Keratinocyte (primary cell): ENCODE measurements at regions not wholly inside any gene's neighbourhood (a gene's known extent, or its start where the extent isn't known, plus 50 kb on each side); places are given as distances from the start of the nearest gene placed in this dataset.

Experiments
- DNase-seq: peaks from one replicate; pipeline ENCODE4 v3.0.0-alpha.2; 2011; ENCODE audit warnings: low read depth, missing footprints, low spot score
- FAIRE-seq: peaks from 2 replicates; lab custom pipeline; 2011; peaks lifted over from hg19 to GRCh38; lab: Jason Lieb, UNC
- H2AFZ ChIP-seq: 2 replicates; pipeline ENCODE4 v1.6.0; 2012; ENCODE audit warnings: low read length, control low read depth, inconsistent platforms; ENCODE audit not compliant: control insufficient read depth
- H3K27ac ChIP-seq: 2 replicates; pipeline ENCODE4 v1.5.1; 2011; ENCODE audit warnings: low read length; ENCODE audit not compliant: control insufficient read depth, insufficient read depth
- H3K27me3 ChIP-seq: 3 replicates; pipeline ENCODE4 v1.6.0; 2011; ENCODE audit warnings: low read length; ENCODE audit not compliant: control insufficient read depth, insufficient read depth; ENCODE audit errors: extremely low read depth
- H3K36me3 ChIP-seq, 2 experiments: 2 replicates in 1 of 2; 3 replicates in 1 of 2; pipeline ENCODE4 v1.5.1; 2011; ENCODE audit warnings: low read length in 2 of 2, mild to moderate bottlenecking in 1 of 2; ENCODE audit not compliant: control insufficient read depth in 2 of 2, insufficient read depth in 2 of 2; ENCODE audit errors: extremely low read depth in 1 of 2
- H3K4me1 ChIP-seq: 3 replicates; pipeline ENCODE4 v1.5.1; 2011; ENCODE audit warnings: low read length; ENCODE audit not compliant: control insufficient read depth, insufficient read depth; ENCODE audit errors: extremely low read depth
- H3K4me2 ChIP-seq: 3 replicates; pipeline ENCODE4 v1.6.0; 2011; ENCODE audit warnings: low read depth, low read length; ENCODE audit not compliant: control insufficient read depth, insufficient read depth; ENCODE audit errors: extremely low read depth
- H3K4me3 ChIP-seq, 3 experiments: fragments of 200-600 bp in 1 of 3; sonication (generic) in 1 of 3; 2 replicates in 2 of 3; 3 replicates in 1 of 3; pipeline ENCODE4 v1.5.1; 2011 to 2016; ENCODE audit warnings: low read length in 3 of 3, mild to moderate bottlenecking in 3 of 3, control low read depth in 2 of 3, inconsistent platforms in 1 of 3, low read depth in 1 of 3, mixed read lengths in 1 of 3, mixed run types in 1 of 3, moderate library complexity in 1 of 3; ENCODE audit not compliant: control insufficient read depth in 2 of 3, insufficient read depth in 2 of 3; ENCODE audit errors: extremely low read depth in 1 of 3
- H3K79me2 ChIP-seq: 2 replicates; pipeline ENCODE4 v1.6.0; 2012; ENCODE audit warnings: low read length; ENCODE audit not compliant: control insufficient read depth, insufficient read depth
- H3K9ac ChIP-seq: 3 replicates; pipeline ENCODE4 v1.6.0; 2011; ENCODE audit warnings: low read length; ENCODE audit not compliant: control insufficient read depth, insufficient read depth; ENCODE audit errors: extremely low read depth
- H3K9me1 ChIP-seq: 3 replicates; pipeline ENCODE4 v1.6.0; 2011; ENCODE audit warnings: low read length; ENCODE audit not compliant: control insufficient read depth, insufficient read depth; ENCODE audit errors: extremely low read depth
- H3K9me3 ChIP-seq: 2 replicates; pipeline ENCODE4 v1.5.1; 2012; ENCODE audit warnings: low read depth, low read length; ENCODE audit not compliant: control insufficient read depth
- H4K20me1 ChIP-seq: 3 replicates; pipeline ENCODE4 v1.6.0; 2011; ENCODE audit warnings: low read length; ENCODE audit not compliant: control insufficient read depth, insufficient read depth; ENCODE audit errors: extremely low read depth
- CTCF ChIP-seq, 3 experiments: IDR thresholded peaks in 1 of 3; conservative IDR thresholded peaks in 1 of 3; optimal IDR thresholded peaks in 1 of 3; 2 replicates in 2 of 3; 3 replicates in 1 of 3; pipeline versions ENCODE3 to v1.5.1; 2011; ENCODE audit warnings: low read length in 3 of 3, mild to moderate bottlenecking in 3 of 3, moderate library complexity in 2 of 3, control low read depth in 1 of 3, inconsistent platforms in 1 of 3; ENCODE audit not compliant: insufficient read depth in 2 of 3; ENCODE audit errors: extremely low read depth in 1 of 3
- EZH2 ChIP-seq: IDR thresholded peaks from one replicate; pipeline ENCODE4 v1.6.1; 2012; ENCODE audit warnings: inconsistent platforms, mild to moderate bottlenecking, low read length, moderate library complexity
- dilution Hi-C: fragments of 300-500 bp; cut with MboI; formaldehyde crosslinking; loops from one replicate; pipeline ENCODE4 v1.7.0; 2020; ENCODE audit warnings: low sequenced_read_pairs; ENCODE audit not compliant: extremely low pct_ligation_motif_present

DNA sequence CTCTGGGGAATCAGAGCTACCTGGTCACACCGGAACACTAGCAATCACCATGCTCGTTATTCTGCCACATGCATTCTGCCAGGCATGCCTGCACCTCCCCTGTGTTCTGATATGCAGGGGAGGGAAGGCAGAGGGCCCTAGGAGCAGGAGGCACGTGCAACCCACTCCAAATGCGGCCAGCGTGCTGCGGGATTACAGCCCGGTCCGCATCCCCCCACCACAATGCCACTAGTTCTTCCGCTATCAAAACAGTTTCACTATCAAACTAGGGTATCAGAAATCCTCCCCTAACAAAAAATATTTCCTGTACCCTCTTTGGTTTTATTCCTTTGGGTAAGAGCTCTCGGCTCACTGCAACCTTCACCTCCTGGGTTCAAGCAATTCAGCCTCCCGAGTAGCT lies 223.2 kb upstream of the IGF1R start:
- no peaks in the 10 kb centered on the region for H3K36me3 ChIP-seq
- peaks cover 36% of the 10 kb centered on the region for H3K27me3 ChIP-seq
- TF ChIP-seq EZH2 (no peak), CTCF (optimal IDR thresholded peaks at IDR 0.05 in 1 of 3, IDR thresholded peaks at IDR 0.05 in 1 of 3, conservative IDR thresholded peaks at IDR 0.05 in 1 of 3; ENCODE audit: extremely low read depth in 1 of 3, insufficient read depth in 2 of 3, low read length in 3 of 3) (no peak)
- H2AFZ ChIP-seq, result no peak overlapping the region
- no peaks in the 10 kb centered on the region for H3K9me1 ChIP-seq
- dilution Hi-C loops, result no loop called here
- FAIRE-seq (no peak), DNase-seq (no peak)
- H3K4me2 ChIP-seq, result no peak overlapping the region
- H3K27ac ChIP-seq, result no peak overlapping the region
- no peaks in the 10 kb centered on the region for H4K20me1 ChIP-seq
- H3K9ac ChIP-seq, result no peak overlapping the region
- no peaks in the 10 kb centered on the region for H3K9me3 ChIP-seq
- H3K79me2 ChIP-seq, result no peaks in the 10 kb centered on the region
- H3K4me1 ChIP-seq, result peaks cover 9% of the 10 kb centered on the region
- no peak overlapping the region for H3K4me3 ChIP-seq

DNA sequence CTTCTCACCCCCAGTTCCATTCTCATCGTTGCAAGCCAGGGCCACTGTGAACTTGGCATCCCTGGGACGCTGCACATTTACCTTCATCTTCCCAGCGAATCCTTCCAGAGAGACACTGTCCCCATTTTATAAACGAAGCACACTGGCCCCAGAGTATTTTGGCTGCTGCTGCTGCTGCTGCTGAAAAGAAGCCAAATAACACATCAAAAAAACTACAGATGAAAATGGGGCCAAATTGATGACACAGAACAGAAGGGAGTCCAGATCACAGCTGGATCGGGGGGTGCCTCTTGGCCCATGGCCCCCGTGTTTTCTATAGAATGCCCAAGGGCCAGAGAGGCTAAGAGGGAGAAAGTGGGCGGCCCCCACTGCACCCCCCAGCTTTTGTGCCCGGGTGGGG lies 221.0 kb upstream of the IGF1R start:
- H3K79me2 ChIP-seq, result no peaks in the 10 kb centered on the region
- H3K4me3 ChIP-seq, result no peak overlapping the region
- no peak overlapping the region for H3K9ac ChIP-seq
- no peak for DNase-seq
- H2AFZ ChIP-seq, result no peak overlapping the region
- FAIRE-seq, result no peak
- H3K27ac ChIP-seq, result no peak overlapping the region
- no peaks in the 10 kb centered on the region for H4K20me1 ChIP-seq
- no peaks in the 10 kb centered on the region for H3K9me1 ChIP-seq
- peaks cover 17% of the 10 kb centered on the region for H3K27me3 ChIP-seq
- H3K4me1 ChIP-seq, result no peaks in the 10 kb centered on the region
- no peak overlapping the region for H3K4me2 ChIP-seq
- H3K36me3 ChIP-seq, result no peaks in the 10 kb centered on the region
- no peaks in the 10 kb centered on the region for H3K9me3 ChIP-seq
- dilution Hi-C loops, result no loop called here
- TF ChIP-seq EZH2, result no peak
- TF ChIP-seq CTCF (optimal IDR thresholded peaks at IDR 0.05 in 1 of 3, IDR thresholded peaks at IDR 0.05 in 1 of 3, conservative IDR thresholded peaks at IDR 0.05 in 1 of 3; ENCODE audit: extremely low read depth in 1 of 3, insufficient read depth in 2 of 3, low read length in 3 of 3), result no peak
